GM19467 (cell line): ENCODE measurements at regions not wholly inside any gene's neighbourhood (a gene's known extent, or its start where the extent isn't known, plus 50 kb on each side); places are given as distances from the start of the nearest gene placed in this dataset.
"Not testable (repeated sequence)": the region's sequence is repeated elsewhere in the genome, so short reads cannot be mapped to it uniquely, and the experiment has no call there.

Experiments
- ATAC-seq: cut with Tn5 transposase; IDR thresholded peaks from one replicate; pipeline ENCODE4 v1.9.1; 2021; ENCODE audit warnings: mild to moderate bottlenecking, moderate library complexity; ENCODE audit not compliant: unreplicated experiment

- not testable (repeated sequence) for ATAC-seq
Observed at GRCh38 chr7:13728430-13728829, 261.0 kb downstream of the ETV1 start.

- no peak for ATAC-seq
Observed at GRCh38 chr7:13731643-13732042, 257.8 kb downstream of the ETV1 start.

GRCh38 chr7:13737563-13737962 is 251.9 kb downstream of the ETV1 start:
- no peak for ATAC-seq

- ATAC-seq = no peak
Observed at GRCh38 chr7:13742126-13742525, 247.3 kb downstream of the ETV1 start.

GRCh38 chr7:13742811-13743210 is 246.7 kb downstream of the ETV1 start:
- ATAC-seq = no peak

- ATAC-seq = no peak
Observed at GRCh38 chr7:13743226-13743625, 246.2 kb downstream of the ETV1 start.

GRCh38 chr7:13745530-13745929 is 243.9 kb downstream of the ETV1 start:
- no peak for ATAC-seq

- ATAC-seq = no peak
Observed at GRCh38 chr7:13748998-13749397, 240.5 kb downstream of the ETV1 start.

- ATAC-seq = no peak
Observed at GRCh38 chr7:13749636-13750035, 239.8 kb downstream of the ETV1 start.

GRCh38 chr7:13751766-13752165 is 237.7 kb downstream of the ETV1 start:
- no peak for ATAC-seq

- no peak for ATAC-seq
Observed at GRCh38 chr7:13757841-13758240, 231.6 kb downstream of the ETV1 start.

- ATAC-seq = not testable (repeated sequence)
Observed at GRCh38 chr7:13765853-13766252, 223.6 kb downstream of the ETV1 start.

- ATAC-seq = no peak
Observed at GRCh38 chr7:13770305-13770704, 219.2 kb downstream of the ETV1 start.

- ATAC-seq = no peak
Observed at GRCh38 chr7:13774976-13775375, 214.5 kb downstream of the ETV1 start.

- ATAC-seq = no peak
Observed at GRCh38 chr7:13777242-13777641, 212.2 kb downstream of the ETV1 start.

GRCh38 chr7:13778967-13779366 is 210.5 kb downstream of the ETV1 start:
- no peak for ATAC-seq

GRCh38 chr7:13790611-13791010 is 198.9 kb downstream of the ETV1 start:
- ATAC-seq = no peak

- ATAC-seq = no peak
Observed at GRCh38 chr7:13792208-13792607, 197.3 kb downstream of the ETV1 start.

- no peak for ATAC-seq
Observed at GRCh38 chr7:13793926-13794325, 195.5 kb downstream of the ETV1 start.

GRCh38 chr7:13794581-13794980 is 194.9 kb downstream of the ETV1 start:
- ATAC-seq = no peak

- ATAC-seq = no peak
Observed at GRCh38 chr7:13797545-13797944, 191.9 kb downstream of the ETV1 start.

- ATAC-seq = no peak
Observed at GRCh38 chr7:13800694-13801448, 188.6 kb downstream of the ETV1 start.

GRCh38 chr7:13801669-13802068 is 187.8 kb downstream of the ETV1 start:
- ATAC-seq = no peak
